Activated T-cell treated with anti-CD3 and anti-CD28 coated beads for 4 hours (primary cell): ENCODE measurements at regions not wholly inside any gene's neighbourhood (a gene's known extent, or its start where the extent isn't known, plus 50 kb on each side); places are given as distances from the start of the nearest gene placed in this dataset.

ENCODE experiments used
- DNase-seq: peaks from one replicate; pipeline ENCODE4 v3.0.0-alpha.2; 2020

DNA sequence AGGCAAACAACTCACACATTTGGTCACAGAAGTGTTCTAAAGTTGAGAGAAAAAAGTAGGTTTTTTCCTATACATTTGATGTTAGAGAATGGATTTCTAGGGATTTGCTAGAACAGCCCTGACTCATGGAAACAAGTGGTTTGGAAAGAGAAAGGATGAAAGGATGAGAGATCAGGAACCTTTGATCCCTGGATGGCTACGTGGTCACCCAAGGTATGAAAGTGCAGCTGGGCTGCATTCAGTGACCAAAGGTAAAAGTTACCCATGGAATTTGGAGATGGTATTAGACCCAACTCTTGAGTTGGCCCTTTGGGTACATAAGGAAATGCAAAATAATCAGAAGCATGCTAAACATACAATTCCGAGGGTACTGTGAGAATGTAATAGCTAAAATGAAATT, 61.3 kb upstream of the SPIN1 start:
- no peak for DNase-seq

DNA sequence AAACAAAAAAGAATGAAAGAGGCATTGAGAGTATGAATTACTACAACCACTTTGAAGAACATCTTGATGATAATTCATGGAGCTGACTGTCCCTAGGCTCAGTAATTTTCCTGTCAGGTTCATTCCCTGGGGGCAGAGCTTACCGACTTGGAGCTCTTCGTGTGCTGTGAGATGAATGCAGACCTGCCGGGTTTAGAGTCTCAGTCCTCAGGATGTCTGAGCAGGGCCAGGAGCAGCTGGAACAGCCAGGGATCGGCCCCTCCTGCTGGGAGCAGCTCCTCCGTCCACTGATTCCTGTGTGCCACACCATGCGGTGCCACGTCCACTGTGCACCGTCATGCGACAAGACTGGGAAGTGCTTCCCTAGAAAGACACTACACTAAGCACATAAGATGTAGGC, 62.2 kb upstream of the SPIN1 start:
- no peak for DNase-seq

DNA sequence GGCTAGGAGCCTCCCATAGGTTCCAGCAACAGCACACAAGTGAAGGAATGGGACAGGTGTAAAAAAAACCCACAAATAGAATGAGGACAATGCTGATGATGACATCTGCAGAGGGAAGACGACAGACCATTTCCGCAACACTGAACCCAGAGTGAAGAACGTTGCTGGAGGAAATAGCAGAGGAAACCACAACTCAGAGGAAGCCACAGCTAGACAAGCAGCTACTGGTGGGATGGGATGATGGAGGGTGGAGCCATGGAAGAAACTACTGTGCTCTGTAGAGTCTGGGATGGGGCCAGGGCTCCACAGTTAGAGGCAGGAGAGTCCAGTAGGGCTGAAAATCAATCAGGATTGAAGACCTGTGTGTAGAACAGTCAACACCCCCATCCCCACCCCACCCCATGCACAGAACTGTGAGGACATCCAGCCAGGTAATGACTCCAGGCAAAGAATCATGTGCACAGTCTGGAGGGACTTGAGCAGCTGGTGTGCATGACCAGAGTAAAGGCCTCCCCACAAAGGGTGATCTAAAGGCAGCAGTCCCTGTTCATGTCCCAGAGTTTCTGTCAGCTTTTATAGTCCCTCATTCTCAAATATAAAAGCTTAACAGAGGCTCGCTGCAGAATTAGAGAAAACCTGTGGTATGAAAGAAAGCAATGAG, 65.2 kb upstream of the SPIN1 start:
- peak; percentile 33 for DNase-seq

DNA sequence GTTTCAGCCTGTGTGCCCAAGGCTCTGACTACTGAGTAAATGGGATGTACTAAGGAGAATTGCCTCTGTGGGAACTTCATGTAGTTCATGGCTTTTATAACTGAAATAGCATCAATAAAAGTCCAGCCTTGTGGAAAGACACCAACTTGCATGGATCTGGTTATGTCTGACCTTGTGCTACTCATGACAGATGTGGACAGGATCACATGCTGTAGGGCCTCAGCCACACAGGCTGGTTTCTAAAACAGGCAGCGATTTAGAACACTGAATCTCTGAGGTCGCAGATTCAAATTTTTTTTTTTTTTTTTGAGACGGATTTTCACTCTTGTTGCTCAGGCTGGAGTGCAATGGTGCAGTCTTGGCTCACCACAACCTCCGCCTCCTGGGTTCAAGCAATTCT, 66.5 kb upstream of the SPIN1 start:
- DNase-seq, result no peak

DNA sequence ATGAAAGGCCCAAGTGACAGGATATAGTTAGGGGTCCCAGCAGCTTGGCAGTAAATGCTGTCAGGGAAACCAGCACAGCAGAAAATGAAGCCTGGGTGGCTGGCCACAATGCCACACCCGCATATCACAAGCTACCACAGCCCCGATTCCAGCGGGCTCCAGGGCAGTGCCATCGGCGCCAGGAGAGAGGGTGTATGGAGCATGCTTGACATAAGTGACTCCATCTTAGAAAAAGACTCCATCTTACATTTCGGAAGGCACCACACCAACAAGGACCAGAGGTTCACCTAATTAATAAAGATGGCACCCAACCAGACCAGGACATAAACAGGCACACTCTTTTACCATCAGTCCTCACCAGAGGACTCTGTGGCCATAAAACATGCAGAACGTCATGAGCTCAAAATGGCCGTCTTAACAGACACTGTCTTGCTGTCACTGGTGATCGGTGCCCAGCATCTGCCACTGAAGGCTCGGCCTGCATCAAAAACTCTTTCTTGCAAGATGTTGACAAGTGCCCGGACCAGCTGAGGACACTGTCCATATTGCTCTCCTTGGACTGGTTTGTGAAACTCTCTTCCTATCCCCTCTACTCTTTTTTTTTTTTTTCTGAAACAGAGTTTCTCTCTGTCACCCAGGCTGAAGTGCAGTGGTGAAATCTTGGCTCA, 67.4 kb upstream of the SPIN1 start:
- DNase-seq, result no peak

DNA sequence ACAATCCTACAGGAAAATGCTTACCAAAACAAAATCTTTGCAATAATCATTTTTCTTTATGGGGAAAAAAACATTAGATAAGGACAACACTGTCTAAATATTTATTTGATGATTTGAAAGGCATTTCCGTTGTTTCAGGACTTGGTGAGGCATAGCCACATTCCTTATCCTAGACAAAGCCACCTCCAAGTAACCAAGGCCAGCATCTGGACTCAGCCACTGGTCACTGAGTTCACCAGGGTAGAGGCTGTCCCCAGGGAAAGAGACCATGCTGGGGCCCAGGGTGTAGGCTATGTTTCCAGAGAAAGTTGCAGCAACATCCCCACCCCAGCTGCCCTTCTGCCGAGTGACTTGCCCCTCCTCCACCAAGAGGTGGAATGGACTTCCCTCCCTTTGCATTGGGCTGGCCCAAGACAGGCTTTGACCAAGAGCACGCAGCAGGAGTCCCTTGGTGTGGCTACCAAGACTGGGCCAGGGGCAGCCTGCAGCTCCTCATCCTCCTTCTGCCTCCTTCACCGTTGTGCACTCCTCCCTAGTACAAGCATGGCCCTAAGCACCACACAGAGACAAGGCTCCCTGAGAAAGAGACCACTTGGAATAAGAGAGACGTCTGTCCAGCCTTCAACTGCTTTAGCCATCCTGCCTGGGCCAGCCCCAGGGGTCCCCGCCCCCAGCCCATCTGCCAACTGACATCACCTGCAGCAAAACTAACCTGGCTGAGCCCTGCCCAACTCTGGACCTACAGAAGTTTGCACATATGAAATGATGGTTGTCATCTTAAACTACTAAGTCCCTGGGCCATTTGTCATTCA, 68.1 kb upstream of the SPIN1 start:
- DNase-seq, result no peak

DNA sequence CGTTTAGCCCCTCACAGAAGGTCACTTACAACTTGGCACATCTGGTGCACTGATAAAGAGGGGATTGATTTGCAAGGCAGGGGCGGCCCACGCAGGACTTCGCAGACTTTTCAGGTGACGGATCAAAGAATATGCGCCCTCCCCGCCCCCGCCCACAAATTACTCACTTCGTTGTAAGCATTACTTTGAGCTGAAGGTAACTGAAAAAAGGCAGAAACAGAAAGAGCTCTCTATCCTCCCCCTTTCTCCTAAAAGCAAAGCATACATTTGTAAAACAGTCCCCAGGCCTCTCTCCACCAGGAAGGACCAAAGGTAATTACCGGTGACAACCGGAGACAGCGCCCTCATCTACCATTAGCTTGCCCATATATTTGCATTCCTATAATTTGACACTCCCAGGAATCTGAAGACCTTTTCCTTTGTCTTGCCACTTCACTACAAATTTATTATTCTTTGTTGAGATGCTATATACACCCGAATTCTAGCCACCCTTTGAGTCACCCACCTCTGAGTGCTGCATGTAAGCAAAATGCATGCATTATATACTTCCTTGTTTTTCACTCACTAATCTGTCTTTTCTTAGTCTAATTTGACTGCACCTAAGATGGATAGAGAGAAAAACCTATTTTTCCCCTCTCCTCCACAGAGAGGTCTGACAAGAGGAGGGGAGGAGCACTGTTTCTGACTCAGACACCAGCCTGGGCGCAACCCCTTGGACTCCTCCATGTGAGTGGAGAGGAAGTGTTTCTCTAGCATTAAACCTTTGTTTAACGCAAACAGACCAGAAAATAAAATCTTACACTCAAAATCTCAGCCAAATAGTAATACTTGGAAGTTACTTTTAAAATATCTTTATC, 74.7 kb upstream of the SPIN1 start:
- DNase-seq, result peak; percentile 40

DNA sequence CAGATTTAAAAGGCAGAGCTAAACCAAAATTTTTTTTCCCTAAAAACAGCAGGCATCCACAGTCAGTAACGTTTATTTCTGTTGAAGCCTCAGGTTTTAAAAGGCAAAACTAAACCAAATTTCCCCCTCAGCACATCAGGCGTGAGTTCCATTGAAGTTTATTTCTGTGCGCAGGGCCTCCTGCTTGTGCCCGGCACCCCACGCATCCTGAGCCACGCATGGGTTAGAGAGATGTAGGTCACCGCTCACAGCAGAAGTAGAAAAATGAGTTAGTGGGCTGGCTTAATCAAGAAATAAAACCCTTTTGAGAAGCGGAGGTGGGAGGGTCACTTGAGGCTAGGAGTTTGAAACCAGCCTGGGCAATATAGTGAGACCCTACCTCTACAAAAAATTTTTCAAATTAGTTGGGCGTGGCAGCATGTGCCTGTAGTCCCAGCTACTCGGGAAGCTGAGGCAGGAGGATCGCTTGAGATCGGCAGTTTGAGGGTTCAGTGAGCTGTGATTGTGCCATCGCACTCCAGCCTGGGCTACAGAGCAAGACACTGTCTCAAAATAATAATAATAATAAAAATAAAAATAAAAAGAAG, 75.6 kb upstream of the SPIN1 start:
- DNase-seq, result no peak

DNA sequence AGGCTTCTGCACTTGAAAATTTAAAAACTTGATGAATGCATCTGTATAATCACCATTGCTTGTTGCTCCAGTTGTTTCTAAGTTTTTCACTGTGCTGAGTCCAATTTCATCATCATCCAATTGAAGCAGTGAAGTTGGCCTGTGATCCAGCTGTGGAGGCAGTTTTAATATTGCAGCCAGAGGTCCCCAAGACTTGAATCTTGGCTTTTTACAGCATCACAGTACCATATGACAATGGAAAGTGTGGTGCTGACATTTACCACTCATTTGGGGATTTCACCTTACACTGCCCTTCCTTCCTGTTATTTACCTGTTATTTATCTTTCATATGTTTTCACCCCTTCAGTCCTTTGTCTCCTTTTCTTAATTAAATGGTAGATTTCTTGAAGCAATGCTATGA, 76.2 kb upstream of the SPIN1 start:
- DNase-seq, result no peak

DNA sequence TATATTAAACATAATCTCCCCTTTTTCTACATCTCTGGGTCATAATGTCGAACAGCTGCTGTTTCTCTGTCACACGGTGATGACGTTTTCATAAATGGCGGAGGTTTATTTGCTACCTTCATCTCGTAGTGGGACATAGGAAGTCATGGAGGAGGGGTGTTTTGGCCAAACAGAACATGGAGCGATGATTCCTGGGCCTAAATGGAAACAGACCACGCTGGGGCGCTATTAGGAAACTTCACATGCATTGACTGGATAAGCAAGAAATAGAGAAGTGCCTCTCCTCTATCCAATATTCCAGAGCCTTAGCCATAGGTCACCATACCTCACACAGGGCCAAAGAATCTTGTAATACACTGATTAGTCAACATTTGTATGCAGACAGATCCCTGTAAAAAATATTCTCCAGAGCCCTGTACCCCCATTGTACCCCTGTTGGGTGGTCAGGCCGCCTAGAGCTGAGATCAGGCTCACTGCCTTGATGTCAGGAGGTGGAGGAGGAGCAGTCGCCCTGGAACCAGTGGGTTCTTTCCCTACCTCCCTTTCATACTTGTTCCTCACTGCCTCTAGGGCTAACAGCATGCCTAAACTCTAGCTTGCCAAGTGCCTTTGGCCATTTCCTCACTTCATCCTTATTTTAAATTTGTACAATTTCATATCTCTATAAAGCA, 77.8 kb upstream of the SPIN1 start:
- no peak for DNase-seq

DNA sequence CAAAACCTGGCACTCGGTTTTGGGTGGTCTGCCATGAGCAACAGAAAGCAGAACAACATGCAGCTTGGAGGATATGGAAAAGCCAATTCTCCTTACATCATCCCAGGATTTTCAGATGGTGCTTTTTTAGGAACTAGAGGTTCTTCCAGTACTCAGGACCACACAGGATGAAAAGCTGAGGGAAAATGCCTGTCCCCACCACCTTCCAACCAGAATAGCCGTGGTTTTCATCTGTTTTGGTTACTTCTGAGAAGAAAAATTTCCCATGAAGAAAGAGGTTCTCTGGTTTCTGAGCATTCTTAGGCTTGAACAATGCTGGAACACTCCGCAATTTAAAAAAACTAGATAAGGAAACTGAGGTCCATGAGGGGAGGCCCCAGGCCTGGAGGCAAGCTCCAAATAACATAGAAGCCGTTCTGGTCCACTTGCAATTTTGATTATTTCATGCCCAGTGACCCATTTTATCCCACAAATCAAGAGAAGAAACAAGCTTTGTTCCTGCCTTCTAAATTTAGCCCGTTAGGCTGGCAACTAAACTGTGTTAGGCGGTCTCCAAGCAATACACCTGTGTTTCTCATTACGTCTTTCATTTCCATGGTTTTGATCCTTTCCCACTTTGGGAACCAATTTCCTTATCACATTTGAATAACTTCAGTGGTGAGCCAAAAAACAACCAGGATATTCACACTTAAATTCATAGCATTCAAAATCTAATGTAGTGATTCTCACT, 79.2 kb upstream of the SPIN1 start:
- DNase-seq, result no peak

DNA sequence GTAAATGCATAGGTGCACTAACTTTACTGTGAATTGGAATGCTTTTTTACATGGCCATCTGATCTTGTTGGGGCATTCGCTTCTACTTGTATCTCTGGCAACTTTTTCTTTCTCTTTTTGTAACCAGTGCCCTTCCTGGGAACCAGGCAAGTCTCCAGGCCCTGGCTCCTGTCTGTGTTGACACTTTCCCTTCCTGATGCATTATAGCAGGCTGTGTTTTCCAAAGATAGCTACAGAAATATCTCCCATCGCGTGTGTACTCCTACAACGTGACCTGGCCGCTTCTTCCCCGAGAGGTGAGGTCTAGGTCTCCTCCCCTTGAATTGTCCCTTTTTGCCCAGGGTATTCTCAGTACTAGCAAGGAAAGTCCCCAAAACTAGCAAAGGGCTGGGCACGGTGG, 81.1 kb upstream of the SPIN1 start:
- no peak for DNase-seq

DNA sequence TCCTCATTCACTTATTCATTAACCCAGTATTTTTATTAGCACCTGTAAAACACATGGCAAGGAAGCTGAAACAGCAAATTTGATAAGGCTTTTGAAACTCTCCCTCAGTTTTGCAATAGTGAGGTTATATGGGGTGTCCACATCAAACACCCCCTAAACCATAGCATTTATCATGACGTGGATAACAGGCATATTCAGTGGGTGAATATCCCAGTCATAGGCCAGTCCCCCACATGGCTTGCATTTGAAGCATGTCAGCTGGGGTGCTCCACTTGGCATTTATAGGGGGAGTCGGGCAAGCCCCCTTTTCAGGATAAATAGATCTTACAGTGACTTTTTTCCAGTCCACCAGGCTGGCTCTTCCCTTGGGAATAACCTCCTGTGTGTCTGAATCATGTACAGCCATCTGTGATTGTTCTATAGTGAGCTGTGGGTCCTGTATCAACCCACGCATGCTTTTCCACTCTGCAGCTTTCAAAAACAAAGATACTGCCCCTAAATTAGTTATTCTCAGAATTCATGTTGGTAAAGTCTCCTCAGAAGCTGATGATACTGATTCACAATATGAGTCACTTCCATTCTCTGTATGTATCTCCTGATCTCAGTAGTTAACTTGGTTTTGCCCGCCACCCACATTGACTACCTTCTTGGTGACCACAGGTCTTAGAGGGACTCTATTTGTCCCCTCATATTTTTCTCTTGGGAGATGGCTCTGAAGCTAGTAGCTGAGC, 84.4 kb upstream of the SPIN1 start:
- no peak for DNase-seq

DNA sequence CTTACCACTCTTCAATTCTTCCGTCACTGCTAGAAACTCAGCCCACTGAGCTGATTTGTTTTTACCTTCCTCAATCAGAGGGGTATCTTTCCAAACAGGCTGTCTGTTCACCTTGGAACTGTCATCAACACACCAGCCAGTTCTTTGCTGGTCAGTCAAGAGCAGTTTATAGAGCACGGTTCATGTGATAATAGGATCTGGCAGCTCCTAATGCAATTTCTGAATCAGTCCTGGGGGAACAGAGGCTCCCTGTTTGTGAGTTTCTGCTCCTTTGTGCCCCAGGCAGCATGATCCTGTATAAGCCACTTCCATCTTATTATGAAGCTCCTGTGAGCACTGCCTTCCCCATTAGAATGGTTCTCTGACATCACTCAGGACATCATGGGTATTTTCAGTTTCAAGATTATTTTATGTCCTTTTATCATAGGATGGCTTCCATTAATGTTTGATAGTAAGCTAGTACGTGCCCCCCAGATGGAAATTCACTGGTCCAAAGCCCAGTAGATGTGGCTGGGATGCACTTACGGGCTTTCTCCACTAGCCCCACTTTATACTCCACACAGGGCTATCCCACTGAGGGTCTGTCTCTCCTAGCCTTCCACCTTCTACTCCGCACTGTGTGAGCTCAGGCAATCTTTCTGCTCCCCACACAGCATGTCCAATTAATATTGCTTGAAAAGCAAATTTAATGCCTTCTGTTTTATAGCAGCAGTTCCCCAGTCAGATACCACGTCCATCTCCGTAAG, 85.5 kb upstream of the SPIN1 start:
- no peak for DNase-seq

DNA sequence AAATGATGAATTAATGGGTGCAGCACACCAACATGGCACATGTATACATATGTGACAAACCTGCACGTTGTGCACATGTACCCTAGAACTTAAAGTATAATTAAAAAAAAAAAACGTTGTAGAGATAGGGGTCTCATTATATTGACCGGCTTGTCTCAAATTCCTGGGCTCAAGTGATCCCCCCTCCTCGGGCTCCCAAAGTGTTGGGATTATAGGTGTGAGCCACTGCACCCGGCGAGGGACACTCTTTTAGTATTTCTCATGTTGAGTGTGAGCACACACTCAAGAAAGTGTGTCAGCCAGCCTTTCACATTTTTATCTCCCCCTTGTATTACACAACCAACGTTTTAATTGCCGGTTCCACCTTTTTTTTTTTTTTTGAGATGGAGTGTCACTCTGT, 87.7 kb upstream of the SPIN1 start:
- DNase-seq, result no peak

DNA sequence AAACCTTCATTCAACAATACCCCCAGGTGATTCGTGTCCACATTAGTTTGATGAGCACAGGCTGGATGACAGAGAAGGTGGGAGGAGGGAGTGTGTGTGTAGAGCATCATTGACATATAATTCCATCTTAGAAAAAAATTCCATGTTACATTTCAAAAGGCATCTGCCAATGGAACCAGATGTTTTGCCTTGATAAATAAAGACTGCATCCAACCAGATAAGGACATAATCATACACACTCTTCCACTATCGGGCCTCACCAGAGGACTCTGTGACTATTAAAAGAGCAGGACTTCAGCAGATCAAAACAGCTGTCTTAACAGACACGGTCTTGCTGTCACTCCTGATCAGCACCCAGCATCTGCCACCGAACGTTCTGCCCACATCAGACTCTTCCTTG, 96.4 kb upstream of the SPIN1 start:
- no peak for DNase-seq

DNA sequence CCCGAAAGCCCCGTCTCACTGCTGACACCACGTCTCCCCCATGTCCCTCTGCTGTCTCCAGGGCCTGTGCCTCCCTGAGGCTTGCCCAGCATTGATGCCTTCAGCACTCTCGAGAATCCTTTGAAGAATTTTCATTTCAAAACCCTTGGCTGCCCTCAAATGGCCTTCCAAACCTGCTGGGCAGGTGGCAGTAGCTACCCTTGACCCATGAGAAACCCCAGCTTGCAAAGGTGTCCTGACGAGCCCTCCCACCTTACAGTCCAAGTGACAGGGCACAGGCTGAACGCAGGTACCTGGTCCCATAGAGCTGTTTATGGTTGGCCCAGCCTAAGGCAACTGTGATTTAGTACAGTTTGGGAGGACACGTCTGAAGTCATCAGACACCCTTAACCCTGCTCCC, 97.2 kb upstream of the SPIN1 start:
- no peak for DNase-seq

DNA sequence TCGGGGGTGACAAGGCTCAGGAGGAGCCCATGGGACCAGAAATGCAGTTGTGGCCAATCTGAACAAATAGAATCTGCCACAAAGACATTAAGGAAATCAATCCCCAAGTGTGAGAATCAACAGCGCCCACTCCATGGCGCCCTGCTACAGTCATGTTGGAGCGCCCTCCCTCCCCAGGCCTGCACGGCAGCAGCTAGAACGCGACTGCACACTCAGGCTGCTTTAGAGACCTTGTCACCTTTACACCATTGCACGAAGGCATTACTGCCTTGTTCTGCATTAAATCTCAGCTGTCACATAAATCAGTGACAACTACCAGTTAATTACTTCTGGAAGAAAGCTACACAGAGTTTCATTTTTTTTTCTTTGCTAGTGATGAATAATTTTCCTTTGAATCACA, 98.7 kb upstream of the SPIN1 start:
- DNase-seq, result no peak

DNA sequence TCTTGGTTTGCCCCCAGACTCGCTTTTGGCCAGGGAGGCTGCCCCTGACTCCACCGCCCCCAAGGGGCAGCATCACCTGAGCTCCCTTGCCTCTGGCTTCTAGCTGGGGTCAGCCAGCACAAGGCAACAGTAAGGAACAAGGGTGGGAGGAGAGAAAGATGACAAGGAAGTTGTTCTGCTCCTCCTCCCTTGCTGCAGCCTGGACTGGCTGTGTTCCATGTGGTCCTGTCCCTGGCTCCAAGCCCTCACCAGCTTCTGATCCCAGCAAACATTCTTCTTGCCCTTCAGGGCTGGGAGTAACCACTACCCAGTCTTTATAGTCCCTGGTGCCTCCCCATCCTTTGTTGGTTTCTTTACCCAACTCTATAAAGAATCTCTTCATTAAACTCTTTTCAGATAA, 100.3 kb upstream of the SPIN1 start:
- DNase-seq, result no peak

DNA sequence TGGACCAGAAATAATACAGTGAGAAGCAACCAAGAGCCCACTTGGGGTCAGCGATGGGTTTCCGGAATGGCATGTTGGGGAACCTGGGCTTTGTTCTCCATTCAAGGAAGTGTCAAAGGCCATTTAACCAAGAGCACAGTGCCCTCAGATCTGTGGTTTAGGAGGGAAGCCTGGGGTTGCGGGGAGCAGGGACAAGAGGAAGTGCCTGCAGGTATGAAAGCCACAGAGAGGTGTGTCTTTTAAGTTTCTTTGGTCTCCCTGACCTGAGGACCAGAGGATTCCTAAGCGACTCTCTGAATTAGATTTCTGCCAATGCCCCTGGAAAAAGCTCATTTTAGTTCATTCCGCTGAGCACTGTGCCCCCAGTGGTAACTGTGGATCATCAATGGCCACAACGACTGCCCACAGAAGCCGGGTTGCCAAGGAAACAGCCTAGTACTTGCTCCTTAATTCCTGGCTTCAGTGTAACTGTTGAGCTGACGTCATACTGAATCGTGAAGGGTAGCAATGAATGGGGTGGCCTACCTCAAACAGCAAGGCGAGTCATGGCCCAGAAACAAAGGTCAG, 107.3 kb upstream of the SPIN1 start:
- DNase-seq, result no peak
